HEK293 (cell line): ENCODE measurements at regions not wholly inside any gene's neighbourhood (a gene's known extent, or its start where the extent isn't known, plus 50 kb on each side); places are given as distances from the start of the nearest gene placed in this dataset.
A peak's percentile ranks its signal among the peaks of the same experiment; 100 is the strongest.
"Not testable (repeated sequence)": the region's sequence is repeated elsewhere in the genome, so short reads cannot be mapped to it uniquely, and the experiment has no call there.

ENCODE experiments used
- CTCF ChIA-PET: fragments of 350-600 bp; formaldehyde crosslinking; extraction: SDS; loops from one replicate; lab custom pipeline; 2021; ENCODE audit warnings: antibody characterized with exemption; lab: Yijun Ruan, JAX
- POLR2A ChIA-PET: fragments of 300-600 bp; formaldehyde crosslinking; extraction: SDS; loops from one replicate; lab custom pipeline; 2020; ENCODE audit warnings: antibody characterized with exemption, inconsistent platforms; lab: Yijun Ruan, JAX
- H3K27ac ChIP-seq: fragments of 200-500 bp; sonication (Bioruptor generic); 2 replicates; pipeline ENCODE4 v1.5.1; 2014; ENCODE audit warnings: low read depth, low read length, control low read depth, inconsistent platforms; ENCODE audit errors: extremely low read depth
- H3K36me3 ChIP-seq, 2 experiments: fragments of 200-500 bp in 1 of 2; sonication (Bioruptor generic) in 1 of 2; 1 replicate in 1 of 2; 2 replicates in 1 of 2; pipeline ENCODE4 v1.5.1; 2014 to 2017; ENCODE audit warnings: inconsistent platforms in 2 of 2, low read length in 2 of 2; ENCODE audit not compliant: control insufficient read depth in 2 of 2, insufficient read depth in 1 of 2
- H3K4me1 ChIP-seq: fragments of 200-500 bp; sonication (Bioruptor generic); 2 replicates; pipeline ENCODE4 v1.5.1; 2014; ENCODE audit warnings: mild to moderate bottlenecking, low read length, inconsistent platforms; ENCODE audit not compliant: control insufficient read depth, insufficient read depth
- H3K4me3 ChIP-seq: 2 replicates; pipeline ENCODE4 v1.5.1; 2011; ENCODE audit warnings: low read depth, mild to moderate bottlenecking, control low read depth, low read length, moderate library complexity
- H3K9me3 ChIP-seq: fragments of 200-500 bp; sonication (Bioruptor generic); 2 replicates; pipeline ENCODE4 v1.5.1; 2014; ENCODE audit warnings: low read depth, low read length, inconsistent platforms; ENCODE audit not compliant: control insufficient read depth, insufficient read depth
- HOXC10 ChIP-seq: sonication (generic); formaldehyde crosslinking; IDR thresholded peaks from 2 replicates; pipeline ENCODE4 v1.8.1; 2023; ENCODE audit warnings: mild to moderate bottlenecking, missing genetic modification reagents
- MYNN ChIP-seq: fragments of 450-650 bp; formaldehyde crosslinking; IDR thresholded peaks from 2 replicates; pipeline ENCODE4 v1.5.1; 2016; ENCODE audit warnings: missing biosample characterization, missing genetic modification characterization, borderline replicate concordance
- SETDB1 ChIP-seq: IDR thresholded peaks from one replicate; pipeline ENCODE4 v1.6.1; 2017; ENCODE audit warnings: mild to moderate bottlenecking, low read length, moderate library complexity, mixed read lengths; ENCODE audit not compliant: insufficient read length
- ZBTB21 ChIP-seq: fragments of 450-650 bp; formaldehyde crosslinking; IDR thresholded peaks from 2 replicates; pipeline ENCODE4 v1.5.1; 2017; ENCODE audit warnings: missing biosample characterization, missing genetic modification characterization
- ZFP3 ChIP-seq: fragments of 450-650 bp; formaldehyde crosslinking; IDR thresholded peaks from 2 replicates; pipeline ENCODE4 v1.5.1; 2016; ENCODE audit warnings: low read depth, missing biosample characterization, missing genetic modification characterization
- ZNF114 ChIP-seq: fragments of 450-650 bp; formaldehyde crosslinking; IDR thresholded peaks from 2 replicates; pipeline ENCODE4 v1.5.0; 2017; ENCODE audit warnings: missing biosample characterization, missing genetic modification characterization
- ZNF140 ChIP-seq: fragments of 450-650 bp; formaldehyde crosslinking; IDR thresholded peaks from 2 replicates; pipeline ENCODE4 v1.5.1; 2016; ENCODE audit warnings: missing biosample characterization, missing genetic modification characterization
- ZNF146 ChIP-seq: fragments of 450-650 bp; formaldehyde crosslinking; IDR thresholded peaks from 2 replicates; pipeline ENCODE4 v1.5.1; 2016; ENCODE audit warnings: missing biosample characterization, missing genetic modification characterization
- ZNF174 ChIP-seq: fragments of 450-650 bp; formaldehyde crosslinking; IDR thresholded peaks from 2 replicates; pipeline ENCODE4 v1.5.0; 2017; ENCODE audit warnings: missing biosample characterization, mild to moderate bottlenecking, missing genetic modification characterization
- ZNF2 ChIP-seq: fragments of 450-650 bp; formaldehyde crosslinking; IDR thresholded peaks from 2 replicates; pipeline ENCODE4 v1.5.1; 2016; ENCODE audit warnings: missing biosample characterization, missing genetic modification characterization
- ZNF37A ChIP-seq: fragments of 450-650 bp; IDR thresholded peaks from 2 replicates; pipeline ENCODE4 v1.5.1; 2018; ENCODE audit warnings: missing biosample characterization, missing genetic modification characterization
- ZNF623 ChIP-seq: fragments of 450-650 bp; formaldehyde crosslinking; IDR thresholded peaks from 2 replicates; pipeline ENCODE4 v1.5.1; 2016; ENCODE audit warnings: missing biosample characterization, missing genetic modification characterization
- ZNF626 ChIP-seq: fragments of 450-650 bp; sonication (Bioruptor Pico); formaldehyde crosslinking; IDR thresholded peaks from 2 replicates; pipeline ENCODE4 v1.5.1; 2018; ENCODE audit warnings: missing biosample characterization, missing genetic modification characterization, inconsistent platforms
- ZNF658 ChIP-seq: fragments of 450-650 bp; formaldehyde crosslinking; IDR thresholded peaks from 2 replicates; pipeline ENCODE4; 2016; ENCODE audit warnings: missing biosample characterization, missing genetic modification characterization
- ZNF660 ChIP-seq: fragments of 450-650 bp; IDR thresholded peaks from 2 replicates; pipeline ENCODE4 v1.5.1; 2018; ENCODE audit warnings: missing biosample characterization, mild to moderate bottlenecking, missing genetic modification characterization
- ZSCAN16 ChIP-seq: fragments of 450-650 bp; formaldehyde crosslinking; IDR thresholded peaks from 2 replicates; pipeline ENCODE4 v1.5.1; 2016; ENCODE audit warnings: missing biosample characterization, missing genetic modification characterization
- TF ChIP-seq, protein P1 (sequence below): fragments of 450-650 bp; formaldehyde crosslinking; IDR thresholded peaks from 2 replicates; pipeline ENCODE4 v1.5.1; 2017; ENCODE audit warnings: missing biosample characterization, missing genetic modification characterization
- TF ChIP-seq, protein P2 (sequence below): fragments of 450-650 bp; formaldehyde crosslinking; IDR thresholded peaks from 2 replicates; pipeline ENCODE4 v1.5.1; 2016; ENCODE audit warnings: missing biosample characterization, missing genetic modification characterization
- TF ChIP-seq, protein P3 (sequence below): fragments of 450-650 bp; formaldehyde crosslinking; IDR thresholded peaks from 2 replicates; pipeline ENCODE4 v1.5.1; 2016; ENCODE audit warnings: missing biosample characterization, missing genetic modification characterization

DNA sequence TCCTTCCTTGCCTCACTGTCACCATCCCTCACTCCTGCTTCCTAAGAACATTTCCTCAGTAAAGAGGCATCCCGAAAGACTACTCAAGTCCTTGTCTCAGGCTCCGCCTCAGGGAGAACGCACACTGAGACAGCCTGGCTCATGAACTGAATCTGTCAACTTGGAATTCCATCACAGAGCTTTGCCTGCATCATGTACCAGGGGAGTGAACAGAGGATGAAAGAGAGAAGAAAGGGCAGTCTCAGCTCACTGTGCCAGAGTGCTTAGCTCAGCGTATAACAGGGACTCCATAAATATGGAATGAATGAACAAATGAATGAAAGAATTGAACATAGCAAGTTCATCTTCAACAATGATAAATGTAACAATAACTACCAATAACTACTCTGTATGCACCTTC is 68.7 kb upstream of the SLC1A3 start:
- Histone ChIP-seq H3K27ac (no peak overlapping the region), H3K4me1 (no peaks in the 10 kb centered on the region), H3K9me3 (no peaks in the 10 kb centered on the region), H3K36me3 (no peaks in the 10 kb centered on the region), H3K4me3 (no peak overlapping the region)
- TF ChIP-seq MYNN (tag by site-specific recombination) (no peak), ZSCAN16 (tag by site-specific recombination) (no peak), ZNF174 (tag by site-specific recombination) (no peak), HOXC10 (CRISPR knock-in tag) (no peak), ZBTB21 (tag by site-specific recombination) (no peak), ZNF37A (tag by site-specific recombination) (no peak), ZNF140 (tag by site-specific recombination) (no peak), ZNF2 (tag by site-specific recombination) (no peak), ZNF626 (no peak), ZNF623 (tag by site-specific recombination) (no peak), ZNF660 (tag by site-specific recombination) (no peak), ZNF114 (tag by site-specific recombination) (no peak)
- TF ChIP-seq, protein P1, sequence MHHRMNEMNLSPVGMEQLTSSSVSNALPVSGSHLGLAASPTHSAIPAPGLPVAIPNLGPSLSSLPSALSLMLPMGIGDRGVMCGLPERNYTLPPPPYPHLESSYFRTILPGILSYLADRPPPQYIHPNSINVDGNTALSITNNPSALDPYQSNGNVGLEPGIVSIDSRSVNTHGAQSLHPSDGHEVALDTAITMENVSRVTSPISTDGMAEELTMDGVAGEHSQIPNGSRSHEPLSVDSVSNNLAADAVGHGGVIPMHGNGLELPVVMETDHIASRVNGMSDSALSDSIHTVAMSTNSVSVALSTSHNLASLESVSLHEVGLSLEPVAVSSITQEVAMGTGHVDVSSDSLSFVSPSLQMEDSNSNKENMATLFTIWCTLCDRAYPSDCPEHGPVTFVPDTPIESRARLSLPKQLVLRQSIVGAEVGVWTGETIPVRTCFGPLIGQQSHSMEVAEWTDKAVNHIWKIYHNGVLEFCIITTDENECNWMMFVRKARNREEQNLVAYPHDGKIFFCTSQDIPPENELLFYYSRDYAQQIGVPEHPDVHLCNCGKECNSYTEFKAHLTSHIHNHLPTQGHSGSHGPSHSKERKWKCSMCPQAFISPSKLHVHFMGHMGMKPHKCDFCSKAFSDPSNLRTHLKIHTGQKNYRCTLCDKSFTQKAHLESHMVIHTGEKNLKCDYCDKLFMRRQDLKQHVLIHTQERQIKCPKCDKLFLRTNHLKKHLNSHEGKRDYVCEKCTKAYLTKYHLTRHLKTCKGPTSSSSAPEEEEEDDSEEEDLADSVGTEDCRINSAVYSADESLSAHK: no peak
- TF ChIP-seq, protein P2, sequence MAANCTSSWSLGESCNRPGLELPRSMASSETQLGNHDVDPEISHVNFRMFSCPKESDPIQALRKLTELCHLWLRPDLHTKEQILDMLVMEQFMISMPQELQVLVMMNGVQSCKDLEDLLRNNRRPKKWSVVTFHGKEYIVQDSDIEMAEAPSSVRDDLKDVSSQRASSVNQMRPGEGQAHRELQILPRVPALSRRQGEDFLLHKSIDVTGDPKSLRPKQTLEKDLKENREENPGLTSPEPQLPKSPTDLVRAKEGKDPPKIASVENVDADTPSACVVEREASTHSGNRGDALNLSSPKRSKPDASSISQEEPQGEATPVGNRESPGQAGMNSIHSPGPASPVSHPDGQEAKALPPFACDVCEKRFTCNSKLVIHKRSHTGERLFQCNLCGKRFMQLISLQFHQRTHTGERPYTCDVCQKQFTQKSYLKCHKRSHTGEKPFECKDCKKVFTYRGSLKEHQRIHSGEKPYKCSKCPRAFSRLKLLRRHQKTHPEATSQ (tag by site-specific recombination): no peak
- CTCF ChIA-PET: interaction anchor here (0.8 kb wide), 1 partner anchor 159 kb away, joined by 3 read pairs; no protein-coding TSS in a partner anchor
- POLR2A ChIA-PET: no interaction called here

DNA sequence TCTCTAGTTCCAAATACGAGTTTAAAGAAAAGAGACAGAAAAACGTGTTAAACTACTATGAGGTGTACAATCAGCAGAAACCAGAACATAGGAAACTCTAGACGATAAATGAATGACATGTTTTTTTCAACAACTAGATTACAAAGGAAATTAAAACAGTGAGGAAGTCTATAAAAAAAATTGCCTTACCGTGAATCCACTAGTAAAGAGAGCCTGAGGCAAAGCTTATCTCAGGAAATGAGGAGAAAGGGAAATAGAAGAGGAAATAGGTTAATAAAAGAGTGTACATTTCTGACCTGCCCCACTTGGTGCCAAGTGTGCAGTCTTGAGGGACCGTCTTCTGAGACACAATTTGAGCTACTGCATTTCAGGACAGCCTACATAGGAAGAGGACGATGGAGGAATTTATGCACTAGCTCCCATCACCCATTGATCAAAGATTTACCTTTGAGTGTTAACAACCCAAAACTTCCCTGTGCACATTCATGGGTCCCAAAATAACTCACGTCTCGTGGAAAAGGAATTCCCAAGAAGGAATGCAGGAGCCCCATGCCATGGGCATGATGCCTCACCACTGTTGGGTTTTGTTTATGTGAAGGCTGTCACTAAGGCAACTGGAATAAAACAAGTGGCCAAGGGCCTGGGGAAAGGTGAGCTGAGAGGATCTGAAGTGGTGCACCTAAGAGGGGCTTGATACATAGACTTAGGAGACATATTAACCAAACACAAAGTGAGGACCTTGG is 53.6 kb upstream of the SLC1A3 start:
- Histone ChIP-seq H3K4me3 (no peak overlapping the region), H3K9me3 (no peaks in the 10 kb centered on the region), H3K27ac (no peak overlapping the region), H3K36me3 (no peaks in the 10 kb centered on the region), H3K4me1 (no peaks in the 10 kb centered on the region)
- CTCF ChIA-PET: interaction anchor here (0.5 to 0.7 kb wide), 2 partner anchors 21 to 148 kb away, joined by 3 to 4 read pairs; no protein-coding TSS in a partner anchor
- TF ChIP-seq ZFP3 (tag by site-specific recombination) (no peak), ZNF658 (no peak), SETDB1 (peak; percentile 41), ZNF2 (tag by site-specific recombination) (no peak)
- POLR2A ChIA-PET: no interaction called here

DNA sequence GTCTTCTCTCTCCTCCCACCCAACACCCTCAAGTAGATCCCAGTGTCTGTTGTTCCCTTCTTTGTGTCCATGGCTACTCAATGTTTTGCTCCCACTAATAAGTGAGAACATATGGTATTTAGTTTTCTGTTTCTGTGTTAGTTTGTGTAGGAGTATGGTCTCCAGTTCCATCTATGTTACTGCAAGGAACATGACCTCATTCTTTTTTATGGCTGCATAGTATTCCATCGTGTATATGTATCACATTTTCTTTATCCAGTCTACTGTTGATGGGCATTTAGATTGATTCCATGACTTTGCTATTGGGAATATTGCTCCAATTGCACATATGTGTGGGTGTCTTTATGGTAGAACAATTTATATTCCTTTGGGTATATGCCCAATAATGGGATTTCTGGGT is 51.4 kb upstream of the SLC1A3 start:
- TF ChIP-seq, protein P3, sequence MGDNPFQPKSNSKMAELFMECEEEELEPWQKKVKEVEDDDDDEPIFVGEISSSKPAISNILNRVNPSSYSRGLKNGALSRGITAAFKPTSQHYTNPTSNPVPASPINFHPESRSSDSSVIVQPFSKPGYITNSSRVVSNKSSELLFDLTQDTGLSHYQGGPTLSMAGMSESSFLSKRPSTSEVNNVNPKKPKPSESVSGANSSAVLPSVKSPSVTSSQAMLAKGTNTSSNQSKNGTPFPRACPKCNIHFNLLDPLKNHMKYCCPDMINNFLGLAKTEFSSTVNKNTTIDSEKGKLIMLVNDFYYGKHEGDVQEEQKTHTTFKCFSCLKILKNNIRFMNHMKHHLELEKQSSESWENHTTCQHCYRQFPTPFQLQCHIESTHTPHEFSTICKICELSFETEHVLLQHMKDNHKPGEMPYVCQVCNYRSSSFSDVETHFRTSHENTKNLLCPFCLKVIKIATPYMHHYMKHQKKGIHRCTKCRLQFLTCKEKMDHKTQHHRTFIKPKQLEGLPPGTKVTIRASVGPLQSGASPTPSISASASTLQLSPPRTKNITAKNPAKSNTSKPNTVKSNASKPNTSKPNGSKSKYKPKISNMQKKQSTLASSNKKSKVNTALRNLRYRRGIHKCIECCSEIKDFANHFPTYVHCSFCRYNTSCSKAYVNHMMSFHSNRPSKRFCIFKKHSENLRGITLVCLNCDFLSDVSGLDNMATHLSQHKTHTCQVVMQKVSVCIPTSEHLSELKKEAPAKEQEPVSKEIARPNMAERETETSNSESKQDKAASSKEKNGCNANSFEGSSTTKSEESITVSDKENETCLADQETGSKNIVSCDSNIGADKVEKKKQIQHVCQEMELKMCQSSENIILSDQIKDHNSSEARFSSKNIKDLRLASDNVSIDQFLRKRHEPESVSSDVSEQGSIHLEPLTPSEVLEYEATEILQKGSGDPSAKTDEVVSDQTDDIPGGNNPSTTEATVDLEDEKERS (tag by site-specific recombination): peak; percentile 85; the same call in 1 of the 2 replicates
- peak; percentile 89 for TF ChIP-seq ZNF146 (tag by site-specific recombination)
- H3K9me3 ChIP-seq, H3K4me1 ChIP-seq, H3K27ac ChIP-seq, POLR2A ChIA-PET, H3K4me3 ChIP-seq, H3K36me3 ChIP-seq: not testable (repeated sequence)
- CTCF ChIA-PET: interaction anchor here (1.6 kb wide), 1 partner anchor 12 kb away, joined by 5 read pairs; no protein-coding TSS in a partner anchor
